DOHH2 (cell line): ENCODE measurements at regions not wholly inside any gene's neighbourhood (a gene's known extent, or its start where the extent isn't known, plus 50 kb on each side); places are given as distances from the start of the nearest gene placed in this dataset.

Experiments
- CTCF ChIP-seq: fragments of 200-600 bp; sonication (generic); IDR thresholded peaks from one replicate; pipeline ENCODE4 v1.5.1; 2014; ENCODE audit warnings: antibody characterized with exemption, mild to moderate bottlenecking, low read depth, low read length; ENCODE audit not compliant: poor library complexity, severe bottlenecking
- EZH2phosphoT487 ChIP-seq: fragments of 200-600 bp; sonication (generic); IDR thresholded peaks from 2 replicates; pipeline ENCODE4 v1.6.1; 2017; ENCODE audit warnings: borderline replicate concordance, mild to moderate bottlenecking, antibody characterized with exemption, low read length, moderate library complexity, mixed read lengths

DNA sequence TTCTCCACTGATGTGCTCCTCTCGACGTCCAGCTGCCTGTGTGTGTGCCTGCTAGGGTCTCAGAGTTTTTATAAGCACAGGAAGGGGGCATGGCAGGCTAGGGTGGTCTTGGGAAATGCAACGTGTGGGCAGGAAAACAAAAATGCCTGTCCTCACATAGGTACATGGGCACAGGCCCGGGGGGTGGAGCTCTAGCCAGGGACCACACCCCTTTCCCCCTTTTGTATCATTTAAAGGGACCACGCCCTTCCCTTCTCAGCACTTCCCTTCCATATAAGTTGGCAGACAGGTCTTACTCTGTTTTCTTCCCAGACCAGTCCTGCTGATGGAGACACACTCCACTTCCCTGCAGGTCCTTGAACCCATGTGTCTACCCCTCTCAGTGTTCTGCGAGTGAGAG lies 645.0 kb downstream of the CBLN2 start:
- TF ChIP-seq CTCF (no peak), EZH2phosphoT487 (no peak)
